K562 (cell line): ENCODE measurements at regions not wholly inside any gene's neighbourhood (a gene's known extent, or its start where the extent isn't known, plus 50 kb on each side); places are given as distances from the start of the nearest gene placed in this dataset.

Source experiments
- AFF1 ChIP-seq, 2 experiments: fragments of 450-650 bp; IDR thresholded peaks; 2 replicates each; pipeline ENCODE4 v1.6.1; 2018; ENCODE audit warnings: mild to moderate bottlenecking in 2 of 2, low read depth in 1 of 2; ENCODE audit not compliant: partially characterized antibody in 2 of 2
- CHD7 ChIP-seq: fragments of 200-600 bp; sonication (generic); IDR thresholded peaks from one replicate; pipeline ENCODE4 v1.6.1; 2012; ENCODE audit warnings: mild to moderate bottlenecking, low read depth, low read length, inconsistent platforms
- MXD1 ChIP-seq: fragments of 250-450 bp; sonication (Bioruptor Pico); IDR thresholded peaks from 2 replicates; pipeline ENCODE4 v1.8.0; 2021; ENCODE audit warnings: borderline replicate concordance, mild to moderate bottlenecking, moderate library complexity; ENCODE audit not compliant: poor library complexity, severe bottlenecking
- ZNF146 ChIP-seq: IDR thresholded peaks from one replicate; pipeline ENCODE4 v1.6.1; 2018; ENCODE audit warnings: missing compliant biosample characterization; ENCODE audit not compliant: unreplicated experiment
- ZNF232 ChIP-seq: sonication (generic); formaldehyde crosslinking; IDR thresholded peaks from 2 replicates; pipeline ENCODE4 v1.8.0; 2022; ENCODE audit warnings: mild to moderate bottlenecking, missing genetic modification reagents

- TF ChIP-seq CHD7, result no peak
- TF ChIP-seq ZNF232, result no peak
- no peak for TF ChIP-seq AFF1 (IDR thresholded peaks at IDR 0.05; ENCODE audit: low read depth in 1 of 2, partially characterized antibody in 2 of 2)
- no peak for TF ChIP-seq ZNF146 (CRISPR knock-in tag)
- no peak for TF ChIP-seq MXD1 (CRISPR knock-in tag)
These were observed 120.7 kb downstream of the PCSK1 start (continued) for GRCh38 chr5:96312383-96312782.
